Osteocyte (in vitro differentiated cells): ENCODE measurements at regions not wholly inside any gene's neighbourhood (a gene's known extent, or its start where the extent isn't known, plus 50 kb on each side); places are given as distances from the start of the nearest gene placed in this dataset.
"Not testable (repeated sequence)": the region's sequence is repeated elsewhere in the genome, so short reads cannot be mapped to it uniquely, and the experiment has no call there.

Experiments used
- DNase-seq: peaks from one replicate; pipeline ENCODE4 v3.0.0; 2021; ENCODE audit warnings: mixed read lengths; ENCODE audit not compliant: unreplicated experiment; ENCODE audit errors: extremely low spot score
- H3K27ac Mint-ChIP-seq: one replicate; pipeline ENCODE4 v1.8.0; 2021; ENCODE audit warnings: mild to moderate bottlenecking, mixed read lengths; ENCODE audit not compliant: unreplicated experiment
- H3K27me3 Mint-ChIP-seq: one replicate; pipeline ENCODE4 v1.8.0; 2021; ENCODE audit warnings: mixed read lengths; ENCODE audit not compliant: unreplicated experiment
- H3K36me3 Mint-ChIP-seq: one replicate; pipeline ENCODE4 v1.8.0; 2021; ENCODE audit warnings: mixed read lengths; ENCODE audit not compliant: unreplicated experiment
- H3K4me1 Mint-ChIP-seq: one replicate; pipeline ENCODE4 v1.8.0; 2021; ENCODE audit warnings: mixed read lengths; ENCODE audit not compliant: unreplicated experiment
- H3K4me3 Mint-ChIP-seq: one replicate; pipeline ENCODE4 v1.8.0; 2021; ENCODE audit warnings: mild to moderate bottlenecking, moderate library complexity, mixed read lengths; ENCODE audit not compliant: unreplicated experiment
- H3K9me3 Mint-ChIP-seq: one replicate; pipeline ENCODE4 v1.8.0; 2021; ENCODE audit warnings: mixed read lengths; ENCODE audit not compliant: unreplicated experiment
- TF ChIP-seq, protein P1 (sequence below): fragments of 200-600 bp; sonication (generic); IDR thresholded peaks from 2 replicates; pipeline ENCODE4 v1.5.0; 2021; ENCODE audit warnings: antibody characterized with exemption, mild to moderate bottlenecking, moderate library complexity

DNA sequence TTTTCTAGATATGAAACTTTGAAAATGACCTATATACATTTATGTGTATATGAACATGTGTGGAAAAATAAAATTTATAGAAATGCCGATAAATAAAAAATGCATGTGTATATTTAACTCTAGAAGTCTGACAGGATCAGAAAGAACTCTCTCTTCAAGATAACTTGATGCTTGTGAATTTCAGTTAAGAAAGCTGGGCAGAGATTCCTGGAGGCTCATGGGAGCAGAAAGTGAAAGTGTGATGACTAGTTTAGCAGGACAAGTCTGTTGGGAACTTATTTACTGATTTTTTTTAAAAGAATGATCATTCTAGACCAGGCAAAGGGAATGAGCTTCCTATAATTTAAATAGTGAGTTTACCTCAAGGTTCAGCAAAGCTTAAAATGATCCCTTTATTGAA is 81.5 kb upstream of the KCNAB1 start:
- H3K9me3 Mint-ChIP-seq: no peaks in the 10 kb centered on the region
- H3K36me3 Mint-ChIP-seq: no peaks in the 10 kb centered on the region
- H3K4me1 Mint-ChIP-seq: peaks cover 5% of the 10 kb centered on the region

GRCh38 chr3:156040041-156040440 is 80.3 kb upstream of the KCNAB1 start:
- no peak for DNase-seq
- Mint-ChIP-seq H3K4me3 (no peak overlapping the region), H3K27me3 (peaks cover 3% of the 10 kb centered on the region), H3K36me3 (no peaks in the 10 kb centered on the region), H3K9me3 (no peaks in the 10 kb centered on the region), H3K4me1 (peaks cover 6% of the 10 kb centered on the region), H3K27ac (no peak overlapping the region)
- TF ChIP-seq, protein P1, sequence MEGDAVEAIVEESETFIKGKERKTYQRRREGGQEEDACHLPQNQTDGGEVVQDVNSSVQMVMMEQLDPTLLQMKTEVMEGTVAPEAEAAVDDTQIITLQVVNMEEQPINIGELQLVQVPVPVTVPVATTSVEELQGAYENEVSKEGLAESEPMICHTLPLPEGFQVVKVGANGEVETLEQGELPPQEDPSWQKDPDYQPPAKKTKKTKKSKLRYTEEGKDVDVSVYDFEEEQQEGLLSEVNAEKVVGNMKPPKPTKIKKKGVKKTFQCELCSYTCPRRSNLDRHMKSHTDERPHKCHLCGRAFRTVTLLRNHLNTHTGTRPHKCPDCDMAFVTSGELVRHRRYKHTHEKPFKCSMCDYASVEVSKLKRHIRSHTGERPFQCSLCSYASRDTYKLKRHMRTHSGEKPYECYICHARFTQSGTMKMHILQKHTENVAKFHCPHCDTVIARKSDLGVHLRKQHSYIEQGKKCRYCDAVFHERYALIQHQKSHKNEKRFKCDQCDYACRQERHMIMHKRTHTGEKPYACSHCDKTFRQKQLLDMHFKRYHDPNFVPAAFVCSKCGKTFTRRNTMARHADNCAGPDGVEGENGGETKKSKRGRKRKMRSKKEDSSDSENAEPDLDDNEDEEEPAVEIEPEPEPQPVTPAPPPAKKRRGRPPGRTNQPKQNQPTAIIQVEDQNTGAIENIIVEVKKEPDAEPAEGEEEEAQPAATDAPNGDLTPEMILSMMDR: no peak

More for the DNA sequence above, 81.5 kb upstream of the KCNAB1 start:
- DNase-seq: no peak
- Mint-ChIP-seq H3K27ac (no peak overlapping the region), H3K4me3 (no peak overlapping the region), H3K27me3 (peaks cover 3% of the 10 kb centered on the region)
- TF ChIP-seq, protein P1: no peak

GRCh38 chr3:156041216-156041841 is 79.0 kb upstream of the KCNAB1 start:
- H3K36me3 Mint-ChIP-seq, H3K4me1 Mint-ChIP-seq, H3K27ac Mint-ChIP-seq, H3K9me3 Mint-ChIP-seq, DNase-seq, H3K27me3 Mint-ChIP-seq, H3K4me3 Mint-ChIP-seq: not testable (repeated sequence)

DNA sequence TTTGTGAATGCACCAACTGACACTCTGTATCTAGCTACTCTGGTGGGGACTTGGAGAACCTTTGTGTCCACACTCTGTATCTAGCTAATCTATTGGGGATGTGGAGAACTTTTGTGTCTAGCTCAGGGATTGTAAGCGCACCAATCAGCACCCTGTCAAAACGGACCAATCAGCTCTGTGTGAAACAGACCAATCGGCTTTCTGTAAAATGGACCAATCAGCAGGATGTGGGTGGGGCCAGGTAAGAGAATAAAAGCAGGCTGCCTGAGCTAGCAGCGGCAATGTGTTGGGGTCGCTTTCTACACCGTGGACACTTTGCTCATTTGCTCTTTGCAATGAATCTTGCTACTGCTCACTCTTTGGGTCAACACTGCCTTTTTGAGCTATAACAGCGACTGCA is 78.5 kb upstream of the KCNAB1 start:
- H3K27me3 Mint-ChIP-seq, H3K9me3 Mint-ChIP-seq: not testable (repeated sequence)

GRCh38 chr3:156043832-156044633 is 76.3 kb upstream of the KCNAB1 start:
- H3K4me1 Mint-ChIP-seq, H3K36me3 Mint-ChIP-seq, H3K27me3 Mint-ChIP-seq, H3K9me3 Mint-ChIP-seq, H3K27ac Mint-ChIP-seq, H3K4me3 Mint-ChIP-seq: not testable (repeated sequence)
- TF ChIP-seq, protein P1: peak; percentile 82
- peak; percentile 88 for DNase-seq

More for the DNA sequence above, 78.5 kb upstream of the KCNAB1 start:
- not testable (repeated sequence) for H3K4me3 Mint-ChIP-seq, H3K4me1 Mint-ChIP-seq, H3K36me3 Mint-ChIP-seq, DNase-seq, H3K27ac Mint-ChIP-seq

GRCh38 chr3:156044634-156044975 is 75.8 kb upstream of the KCNAB1 start:
- H3K27ac Mint-ChIP-seq: no peak overlapping the region
- TF ChIP-seq, protein P1: no peak

DNA sequence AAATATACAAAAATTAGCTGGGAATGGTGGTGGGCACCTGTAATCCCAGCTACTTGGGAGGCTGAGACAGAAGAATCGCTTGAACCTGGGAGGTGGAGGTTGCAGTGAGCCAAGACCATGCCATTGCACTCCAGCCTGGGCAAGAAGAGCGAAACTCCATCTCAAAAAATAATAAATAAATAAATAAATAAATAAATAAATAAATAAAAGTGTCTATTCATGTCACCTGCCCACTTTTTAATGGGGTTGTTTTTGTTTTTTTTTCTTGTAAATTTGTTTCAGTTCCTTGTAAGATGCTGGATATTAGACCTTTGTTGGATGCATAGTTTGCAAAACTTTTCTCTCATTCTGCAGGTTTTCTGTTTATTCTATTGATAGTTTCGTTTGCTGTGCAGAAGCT is 71.9 kb upstream of the KCNAB1 start:
- H3K27me3 Mint-ChIP-seq: not testable (repeated sequence)

More at GRCh38 chr3:156044634-156044975, 75.8 kb upstream of the KCNAB1 start:
- no peaks in the 10 kb centered on the region for H3K9me3 Mint-ChIP-seq
- H3K4me3 Mint-ChIP-seq: no peak overlapping the region
- peaks cover 3% of the 10 kb centered on the region for H3K27me3 Mint-ChIP-seq
- no peaks in the 10 kb centered on the region for H3K36me3 Mint-ChIP-seq
- DNase-seq: no peak
- H3K4me1 Mint-ChIP-seq: peaks cover 3% of the 10 kb centered on the region

More for the DNA sequence above, 71.9 kb upstream of the KCNAB1 start:
- H3K4me3 Mint-ChIP-seq, DNase-seq, H3K36me3 Mint-ChIP-seq, H3K4me1 Mint-ChIP-seq, H3K9me3 Mint-ChIP-seq, H3K27ac Mint-ChIP-seq: not testable (repeated sequence)
